H1 (cell line): ENCODE measurements at regions not wholly inside any gene's neighbourhood (a gene's known extent, or its start where the extent isn't known, plus 50 kb on each side); places are given as distances from the start of the nearest gene placed in this dataset.

Source experiments
- CTCF ChIA-PET: fragments of 300-600 bp; sonication (Branson Sonifier 250); formaldehyde crosslinking; loops from one replicate; lab custom pipeline; 2021; ENCODE audit not compliant: partially characterized antibody; lab: Charles Lee
- POLR2A ChIA-PET: fragments of 300-600 bp; sonication (Branson Sonifier 250); formaldehyde crosslinking; loops from one replicate; lab custom pipeline; 2021; ENCODE audit warnings: inconsistent platforms; ENCODE audit not compliant: partially characterized antibody; lab: Charles Lee
- DNase-seq, 2 experiments: peaks; one replicate each; pipeline versions ENCODE4 v3.0.0 to v3.0.0-alpha.2; 2010 to 2022; ENCODE audit warnings: low spot score in 2 of 2, low read depth in 1 of 2, mixed read lengths in 1 of 2
- FAIRE-seq: peaks from 2 replicates; lab custom pipeline; 2011; peaks lifted over from hg19 to GRCh38; lab: Jason Lieb, UNC
- H2AFZ ChIP-seq: 2 replicates; pipeline ENCODE4 v1.8.1; 2012; ENCODE audit warnings: low read length, inconsistent platforms
- H2AK5ac ChIP-seq: 2 replicates; pipeline ENCODE4 v1.6.1; 2013; ENCODE audit warnings: low read depth, low read length
- H2BK120ac ChIP-seq: replicated peaks from 2 replicates; pipeline ENCODE3; 2013; ENCODE audit warnings: low read depth, low read length, inconsistent platforms
- H2BK12ac ChIP-seq: 2 replicates; pipeline ENCODE4 v1.6.1; 2013; ENCODE audit warnings: low read depth, low read length
- H2BK15ac ChIP-seq: 2 replicates; pipeline ENCODE4 v1.6.1; 2013; ENCODE audit warnings: low read length
- H2BK20ac ChIP-seq: 2 replicates; pipeline ENCODE4 v1.6.1; 2013; ENCODE audit warnings: low read length
- H2BK5ac ChIP-seq: 2 replicates; pipeline ENCODE4 v1.6.1; 2013; ENCODE audit warnings: low read depth, low read length
- H3K14ac ChIP-seq: 2 replicates; pipeline ENCODE4 v1.6.1; 2013; ENCODE audit warnings: inconsistent platforms; ENCODE audit not compliant: insufficient read length
- H3K18ac ChIP-seq: 2 replicates; pipeline ENCODE4 v1.6.1; 2013; ENCODE audit warnings: low read length; ENCODE audit errors: extremely low read depth
- H3K23ac ChIP-seq: 2 replicates; pipeline ENCODE4 v1.6.1; 2013; ENCODE audit warnings: inconsistent platforms; ENCODE audit not compliant: insufficient read length
- H3K23me2 ChIP-seq: 2 replicates; pipeline ENCODE4 v1.6.1; 2013; ENCODE audit warnings: low read depth, low read length
- H3K27ac ChIP-seq: 2 replicates; pipeline ENCODE4 v1.6.1; 2011; ENCODE audit warnings: low read depth, low read length, inconsistent platforms
- H3K27me3 ChIP-seq, 4 experiments: replicated peaks in 1 of 4; 1 replicate in 1 of 4; 2 replicates in 3 of 4; pipeline versions ENCODE4 v1.6.1 to v1.8.1; 2011 to 2013; ENCODE audit warnings: low read length in 3 of 4, mild to moderate bottlenecking in 3 of 4, inconsistent platforms in 2 of 4, mixed read lengths in 2 of 4, moderate library complexity in 1 of 4; ENCODE audit not compliant: control insufficient read depth in 3 of 4, insufficient read depth in 3 of 4; ENCODE audit errors: extremely low read depth in 1 of 4
- H3K36me3 ChIP-seq, 4 experiments: 2 replicates each; pipeline versions ENCODE4 v1.6.1 to v1.8.1; 2011 to 2013; ENCODE audit warnings: mild to moderate bottlenecking in 4 of 4, low read length in 3 of 4, moderate library complexity in 2 of 4, control low read depth in 1 of 4, inconsistent platforms in 1 of 4; ENCODE audit not compliant: insufficient read depth in 4 of 4, control insufficient read depth in 2 of 4
- H3K4ac ChIP-seq: replicated peaks from 2 replicates; pipeline ENCODE3; 2013; ENCODE audit warnings: low read length, low read depth, mixed read lengths, inconsistent platforms; ENCODE audit not compliant: insufficient read length
- H3K4me1 ChIP-seq, 4 experiments: replicated peaks in 1 of 4; 1 replicate in 1 of 4; 2 replicates in 3 of 4; pipeline versions ENCODE4 v1.6.1 to v1.8.1; 2011 to 2013; ENCODE audit warnings: low read length in 3 of 4, inconsistent platforms in 2 of 4, mixed read lengths in 1 of 4; ENCODE audit not compliant: insufficient read depth in 4 of 4, control insufficient read depth in 3 of 4
- H3K4me2 ChIP-seq, 2 experiments: 2 replicates each; pipeline versions ENCODE4 v1.6.1 to v1.8.1; 2011 to 2013; ENCODE audit warnings: low read depth in 2 of 2, low read length in 2 of 2, control low read depth in 1 of 2, inconsistent platforms in 1 of 2, mild to moderate bottlenecking in 1 of 2; ENCODE audit not compliant: insufficient read depth in 1 of 2
- H3K4me3 ChIP-seq, 4 experiments: fragments of 200-600, 300-600 bp in 1 of 4; sonication (generic), shearing (Covaris generic), sonication (Bioruptor Twin) in 1 of 4; 2 replicates each; pipeline versions ENCODE4 v1.5.1 to v1.8.1; 2011 to 2016; ENCODE audit warnings: low read length in 4 of 4, low read depth in 3 of 4, control low read depth in 2 of 4, inconsistent platforms in 2 of 4, mild to moderate bottlenecking in 2 of 4, mixed read lengths in 1 of 4, moderate library complexity in 1 of 4; ENCODE audit not compliant: insufficient read depth in 2 of 4; ENCODE audit errors: extremely low read depth in 1 of 4
- H3K56ac ChIP-seq: replicated peaks from 2 replicates; pipeline ENCODE3; 2013; ENCODE audit warnings: low read depth, mild to moderate bottlenecking, mixed read lengths, low read length, inconsistent platforms; ENCODE audit not compliant: insufficient read length
- H3K79me1 ChIP-seq: 2 replicates; pipeline ENCODE4 v1.6.1; 2013; ENCODE audit warnings: low read depth, low read length, control low read depth
- H3K79me2 ChIP-seq, 2 experiments: 2 replicates each; pipeline versions ENCODE4 v1.6.1 to v1.8.1; 2012 to 2013; ENCODE audit warnings: low read length in 2 of 2, mild to moderate bottlenecking in 2 of 2, inconsistent platforms in 1 of 2; ENCODE audit not compliant: insufficient read depth in 2 of 2, control insufficient read depth in 1 of 2
- H3K9ac ChIP-seq, 4 experiments: replicated peaks in 1 of 4; 1 replicate in 1 of 4; 2 replicates in 3 of 4; pipeline versions ENCODE4 v1.6.1 to v1.8.1; 2011 to 2013; ENCODE audit warnings: low read depth in 3 of 4, low read length in 3 of 4, control low read depth in 2 of 4, mild to moderate bottlenecking in 2 of 4, moderate library complexity in 2 of 4, inconsistent platforms in 1 of 4; ENCODE audit errors: extremely low read depth in 1 of 4
- H3K9me3 ChIP-seq, 2 experiments: 2 replicates each; pipeline versions ENCODE4 v1.6.1 to v1.8.1; 2012 to 2013; ENCODE audit warnings: mild to moderate bottlenecking in 2 of 2, moderate library complexity in 2 of 2, control low read depth in 1 of 2, inconsistent platforms in 1 of 2, low read depth in 1 of 2, low read length in 1 of 2, mixed read lengths in 1 of 2; ENCODE audit not compliant: insufficient read depth in 2 of 2
- H4K20me1 ChIP-seq, 2 experiments: replicated peaks in 1 of 2; 2 replicates each; pipeline versions ENCODE3 to v1.8.1; 2011 to 2013; ENCODE audit warnings: inconsistent platforms in 2 of 2, low read length in 2 of 2, mild to moderate bottlenecking in 1 of 2; ENCODE audit not compliant: insufficient read depth in 2 of 2, control insufficient read depth in 1 of 2
- H4K5ac ChIP-seq: 2 replicates; pipeline ENCODE4 v1.6.1; 2013; ENCODE audit warnings: low read length, low read depth, mixed read lengths, inconsistent platforms; ENCODE audit not compliant: insufficient read length
- H4K8ac ChIP-seq: 2 replicates; pipeline ENCODE4 v1.8.0; 2013; ENCODE audit warnings: mild to moderate bottlenecking, moderate library complexity, low read length, inconsistent platforms; ENCODE audit not compliant: insufficient read depth; ENCODE audit errors: extremely low read depth
- H4K91ac ChIP-seq: replicated peaks from 2 replicates; pipeline ENCODE3; 2013; ENCODE audit warnings: low read length, mixed read lengths, inconsistent platforms; ENCODE audit not compliant: insufficient read length
- CEBPB ChIP-seq: IDR thresholded peaks from 2 replicates; pipeline ENCODE4 v1.6.1; 2012; ENCODE audit warnings: low read depth, low read length
- CREB1 ChIP-seq: IDR thresholded peaks from 2 replicates; pipeline ENCODE4 v1.6.1; 2012; ENCODE audit warnings: inconsistent platforms
- E2F6 ChIP-seq: IDR thresholded peaks from 2 replicates; pipeline ENCODE4 v1.6.1; 2012; ENCODE audit warnings: inconsistent platforms
- EZH2 ChIP-seq: fragments of 200-600 bp; sonication (generic); IDR thresholded peaks from 2 replicates; pipeline ENCODE4 v1.7.1; 2012; ENCODE audit warnings: low read depth, mild to moderate bottlenecking, moderate library complexity, low read length, inconsistent platforms; ENCODE audit not compliant: severe bottlenecking
- FOSL1 ChIP-seq: IDR thresholded peaks from 2 replicates; pipeline ENCODE4 v1.6.1; 2011; ENCODE audit warnings: mild to moderate bottlenecking, low read depth, low read length, moderate library complexity; ENCODE audit not compliant: insufficient read depth
- HDAC6 ChIP-seq: IDR thresholded peaks from one replicate; pipeline ENCODE4 v1.7.1; 2012; ENCODE audit warnings: low read depth, mild to moderate bottlenecking, inconsistent platforms, low read length, moderate library complexity
- JUN ChIP-seq: IDR thresholded peaks from 2 replicates; pipeline ENCODE4 v1.6.1; 2011; ENCODE audit warnings: low read depth, mild to moderate bottlenecking, improper control_type of control experiment, low read length
- RFX5 ChIP-seq: IDR thresholded peaks from 2 replicates; pipeline ENCODE4 v1.6.1; 2011; ENCODE audit warnings: low read depth, low read length, improper control_type of control experiment, borderline replicate concordance
- RXRA ChIP-seq: IDR thresholded peaks from 2 replicates; pipeline ENCODE4 v1.6.1; 2011; ENCODE audit warnings: low read depth, mild to moderate bottlenecking, low read length, moderate library complexity; ENCODE audit not compliant: insufficient read depth
- SP2 ChIP-seq: IDR thresholded peaks from 2 replicates; pipeline ENCODE4 v1.6.1; 2012; ENCODE audit warnings: mild to moderate bottlenecking, low read length, inconsistent platforms
- TBP ChIP-seq: IDR thresholded peaks from 2 replicates; pipeline ENCODE4 v1.6.1; 2011; ENCODE audit warnings: low read depth, low read length, improper control_type of control experiment
- USF2 ChIP-seq: IDR thresholded peaks from 2 replicates; pipeline ENCODE4 v1.6.1; 2011; ENCODE audit warnings: low read length, improper control_type of control experiment
- WGBS, 2 experiments: shearing (Covaris generic) in 1 of 2; methylation state at CpG; one replicate each; pipeline versions ENCODE4 v1.1.6 to v1.1.7; 2013 to 2015; ENCODE audit warnings: low lambda C conversion rate in 2 of 2, mixed read lengths in 2 of 2, inconsistent platforms in 1 of 2, low coverage in 1 of 2, missing lambda C conversion rate in 1 of 2; ENCODE audit not compliant: insufficient replicate concordance in 2 of 2, insufficient coverage in 1 of 2, insufficient read length in 1 of 2; ENCODE audit errors: extremely low coverage in 1 of 2, missing lambda C conversion rate in 1 of 2; 5-methylcytosine and 5-hydroxymethylcytosine counted together
- TF ChIP-seq, protein P1 (sequence below): IDR thresholded peaks from 2 replicates; pipeline ENCODE4 v1.6.1; 2011; ENCODE audit warnings: low read depth, mild to moderate bottlenecking, low read length; ENCODE audit not compliant: insufficient read depth

DNA sequence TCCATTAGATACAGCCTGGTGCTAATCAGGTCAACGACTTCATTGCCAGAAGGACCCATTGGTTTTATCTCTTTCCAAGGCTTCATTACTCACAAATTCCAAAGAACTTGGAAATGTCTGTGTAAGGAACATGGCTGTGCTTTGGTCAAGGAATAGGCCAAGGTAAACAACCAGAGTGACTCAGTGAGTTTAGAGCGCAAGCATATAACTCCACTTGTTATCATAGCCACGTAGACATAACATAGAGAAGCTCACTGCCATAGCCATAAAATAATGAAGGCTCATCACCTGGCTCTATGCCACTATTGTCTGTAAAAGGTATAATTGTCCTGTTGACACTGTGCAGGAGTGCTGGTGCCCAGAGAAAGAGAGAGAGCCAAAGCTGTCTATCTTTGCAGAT lies 139.3 kb upstream of the PLCXD3 start:
- Histone ChIP-seq H4K8ac (no peak overlapping the region), H4K5ac (no peak overlapping the region), H3K79me2 (no peaks in the 10 kb centered on the region), H3K36me3 (no peaks in the 10 kb centered on the region), H3K14ac (no peak overlapping the region), H4K20me1 (no peaks in the 10 kb centered on the region), H2BK120ac (no peak overlapping the region), H2BK20ac (no peak overlapping the region), H3K23me2 (no peaks in the 10 kb centered on the region), H3K4me2 (no peak overlapping the region), H3K4me1 (no peaks in the 10 kb centered on the region), H3K79me1 (no peaks in the 10 kb centered on the region), H3K23ac (no peak overlapping the region), H3K9me3 (no peaks in the 10 kb centered on the region), H3K27ac (no peak overlapping the region), H2AK5ac (no peak overlapping the region), H4K91ac (no peak overlapping the region), H3K27me3 (no peaks in the 10 kb centered on the region; a peak in 1 of 7 replicates), H3K18ac (no peak overlapping the region), H3K4me3 (no peak overlapping the region), H2BK12ac (no peak overlapping the region), H2AFZ (no peak overlapping the region), H3K56ac (no peak overlapping the region), H2BK15ac (no peak overlapping the region), H3K4ac (no peak overlapping the region), H2BK5ac (no peak overlapping the region), H3K9ac (no peak overlapping the region)
- ChIA-PET POLR2A (no interaction called here), CTCF (interaction anchor here (1.1 to 4.5 kb wide), 3 partner anchors 13 to 20 kb away, joined by 3 to 28 read pairs (median 3); no protein-coding TSS in a partner anchor)
- FAIRE-seq (no peak), DNase-seq (no peak)
- WGBS, 2 experiments = 88% methylated on average over 3 of the region's 3 CpGs; no CpG with 5 or more reads in 1 of the 2 experiments
- TF ChIP-seq RXRA (no peak), CREB1 (no peak), TBP (no peak), FOSL1 (no peak), USF2 (no peak), E2F6 (no peak), HDAC6 (no peak), SP2 (no peak), RFX5 (no peak), JUN (no peak), EZH2 (no peak), CEBPB (no peak)
- TF ChIP-seq, protein P1, sequence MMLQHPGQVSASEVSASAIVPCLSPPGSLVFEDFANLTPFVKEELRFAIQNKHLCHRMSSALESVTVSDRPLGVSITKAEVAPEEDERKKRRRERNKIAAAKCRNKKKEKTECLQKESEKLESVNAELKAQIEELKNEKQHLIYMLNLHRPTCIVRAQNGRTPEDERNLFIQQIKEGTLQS = no peak
